Activated CD4-positive, alpha-beta T cell treated with anti-CD3 and anti-CD28 coated beads, Interleukin-10, Interleukin-2, amounts not matched to agents 100 ng/mL and 50 ng/mL, durations not matched to agents 16 hours and 8 hours (primary cell): ENCODE measurements at regions not wholly inside any gene's neighbourhood (a gene's known extent, or its start where the extent isn't known, plus 50 kb on each side); places are given as distances from the start of the nearest gene placed in this dataset.

ENCODE experiments used
- DNase-seq: peaks from one replicate; pipeline ENCODE4 v3.0.0-alpha.2; 2020

DNA sequence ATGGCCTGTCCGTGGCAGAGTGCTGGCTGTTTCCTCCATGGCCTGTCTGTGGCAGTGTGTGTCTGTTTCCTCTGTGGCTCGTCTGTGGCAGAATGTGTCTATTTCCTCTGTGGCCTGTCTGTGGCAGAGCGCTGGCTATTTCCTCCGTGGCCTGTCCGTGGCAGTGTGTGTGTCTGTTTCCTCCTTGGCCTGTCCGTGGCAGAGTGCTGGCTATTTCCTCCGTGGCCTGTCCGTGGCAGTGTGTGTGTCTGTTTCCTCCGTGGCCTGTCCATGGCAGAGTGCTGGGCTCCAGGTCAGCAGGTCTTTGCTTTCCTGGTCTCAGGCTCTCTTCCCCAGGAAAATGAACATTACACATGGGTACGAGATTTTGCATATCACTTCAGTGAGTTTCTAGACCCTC, 138.4 kb upstream of the IPO9 start:
- DNase-seq = no peak

DNA sequence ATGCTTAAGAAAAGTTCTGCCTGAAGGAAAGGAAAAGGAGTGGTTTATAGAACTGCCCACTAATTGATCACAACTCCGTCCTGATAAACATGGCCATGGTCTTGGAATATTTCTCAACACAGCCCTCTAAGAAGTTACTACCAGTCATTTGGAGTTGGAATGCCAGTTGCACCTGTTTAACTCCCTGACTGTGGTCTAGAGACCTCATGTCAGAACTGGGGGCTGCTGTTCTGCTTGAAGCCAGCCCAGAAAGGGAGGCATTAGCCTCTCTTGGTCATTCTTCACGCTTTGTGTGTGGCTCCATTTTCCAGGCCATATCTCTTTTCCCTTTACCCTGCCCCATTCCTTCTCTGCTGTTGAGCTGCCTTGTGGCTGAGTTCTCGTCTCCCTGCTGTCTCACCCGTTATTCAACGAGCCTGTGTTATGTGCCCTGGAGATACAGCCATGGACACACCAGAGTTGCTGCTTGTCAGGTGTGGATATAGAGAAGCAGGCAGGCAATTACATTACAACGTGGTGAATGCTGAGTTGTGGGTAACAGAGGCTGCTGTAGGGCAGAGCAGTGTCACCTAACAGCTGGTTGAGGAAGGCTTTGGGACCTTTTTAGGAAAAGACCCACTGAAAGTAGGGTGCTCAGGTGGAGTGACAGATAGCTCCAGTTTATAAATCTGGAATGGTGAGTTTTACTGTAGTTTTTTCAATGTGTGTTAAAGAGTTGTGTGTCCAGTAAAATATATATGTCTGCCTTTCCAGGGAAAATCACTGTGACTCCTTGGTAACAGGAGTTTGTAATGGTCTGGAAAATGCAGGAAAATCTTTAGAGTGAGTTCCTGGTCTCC, 137.0 kb upstream of the IPO9 start:
- DNase-seq = no peak

DNA sequence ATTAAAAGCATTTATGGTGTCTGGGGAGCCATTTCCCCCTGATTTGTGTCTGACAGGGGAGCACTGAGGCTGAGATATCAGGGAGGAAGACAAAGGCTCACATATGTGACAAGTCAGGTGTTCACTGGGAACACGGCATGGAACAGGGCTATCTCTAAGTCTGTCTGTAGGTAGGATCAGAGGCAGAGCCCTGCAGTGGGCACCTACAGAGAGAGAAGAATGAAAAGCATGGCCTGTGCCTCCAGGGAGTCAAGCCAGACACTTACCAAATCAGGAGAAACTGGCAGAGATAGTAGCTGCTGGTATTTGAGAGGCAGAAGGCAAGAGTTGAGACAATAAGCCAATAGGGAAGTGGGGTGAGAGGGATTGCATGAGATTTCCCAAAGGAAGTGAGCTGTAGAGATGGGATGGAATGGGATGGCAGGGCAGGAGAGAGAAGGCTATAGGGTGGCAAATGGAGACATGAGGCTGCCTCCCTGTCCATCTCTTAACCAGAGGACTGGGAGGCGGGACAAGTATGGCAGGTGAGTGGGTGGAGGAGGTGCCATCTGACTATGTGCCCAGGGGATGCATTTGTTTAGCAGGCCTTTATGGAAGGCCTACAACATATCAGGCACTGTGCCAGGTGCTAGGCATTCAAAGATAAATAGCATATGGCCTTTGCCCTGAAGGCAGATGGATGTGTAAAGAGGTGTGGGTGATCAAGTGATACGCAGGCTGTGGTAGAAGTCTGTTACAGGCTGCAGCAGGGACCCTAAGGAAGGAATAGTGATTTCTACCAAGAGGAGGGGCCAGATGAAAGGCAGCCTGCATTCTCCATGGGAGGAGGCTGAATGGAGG, 136.2 kb upstream of the IPO9 start:
- DNase-seq = no peak

DNA sequence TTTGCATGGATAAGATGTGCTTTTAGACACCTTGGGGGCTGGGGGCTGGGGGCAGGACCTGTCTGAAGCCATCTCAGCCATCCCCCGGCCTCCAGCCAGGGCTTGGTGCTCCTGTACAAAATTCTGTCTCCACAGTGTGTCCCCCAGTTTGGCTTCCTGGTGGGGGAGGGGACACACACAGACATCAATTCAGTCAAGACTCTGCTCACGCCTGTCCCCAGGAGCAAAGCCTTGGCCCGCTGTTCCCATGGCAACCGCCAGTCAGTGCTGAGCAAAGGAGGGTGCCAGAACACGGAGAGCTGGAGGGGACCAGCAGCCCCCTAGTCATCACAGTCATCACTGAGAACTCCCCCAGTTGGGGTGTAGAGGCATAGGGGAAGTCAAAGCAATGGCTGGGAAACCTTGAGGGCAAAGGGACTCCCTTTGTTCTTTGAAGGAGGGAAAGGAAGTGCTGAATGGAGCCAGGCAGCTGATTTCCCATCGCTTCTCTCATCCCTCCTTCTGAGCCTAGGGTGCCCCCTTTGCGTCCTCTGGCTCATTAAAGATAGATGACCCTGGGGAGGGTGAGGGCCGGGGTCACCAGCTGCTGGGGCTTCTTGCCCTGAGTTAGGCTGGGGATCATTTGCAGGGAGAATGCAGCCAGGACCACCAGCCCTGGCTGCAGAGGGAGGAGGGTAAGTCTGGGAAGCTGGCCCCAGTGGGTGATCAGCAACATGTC, 134.9 kb upstream of the IPO9 start:
- DNase-seq = no peak

DNA sequence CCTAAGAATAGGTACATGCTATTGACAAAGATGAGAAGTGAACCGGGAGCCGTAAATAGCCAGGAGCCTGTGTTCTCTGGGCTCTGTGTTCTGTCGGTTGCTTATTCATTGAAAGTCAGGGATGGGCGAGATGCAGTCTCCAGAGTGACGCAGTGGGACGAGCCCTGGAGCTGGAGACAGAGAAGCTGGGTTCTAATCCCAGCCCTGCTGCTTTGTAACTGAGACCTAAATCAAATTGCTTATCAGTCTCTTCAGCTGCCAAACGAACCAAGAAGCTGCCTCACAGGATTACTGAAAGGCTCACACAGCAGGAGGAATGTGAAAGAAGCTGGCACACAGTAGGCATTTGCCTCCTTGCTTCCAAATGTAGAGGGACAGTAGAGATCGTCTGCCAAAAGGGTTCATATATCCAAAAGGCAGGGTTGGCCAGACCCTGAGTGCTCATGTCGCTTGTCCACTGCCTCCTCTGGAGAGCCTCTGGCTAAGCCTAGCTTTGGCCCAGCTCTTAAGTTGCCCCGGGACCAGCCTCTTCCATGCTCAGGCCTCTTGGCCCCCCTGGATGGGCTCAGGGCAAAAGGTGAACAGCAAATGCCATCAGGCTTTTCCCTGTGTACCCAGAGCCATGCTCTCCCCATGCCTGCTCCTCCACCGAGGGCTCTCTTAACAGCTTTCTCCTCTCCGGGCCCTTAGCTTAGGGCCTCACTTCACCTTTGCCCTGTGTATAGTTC, 134.2 kb upstream of the IPO9 start:
- DNase-seq = no peak

DNA sequence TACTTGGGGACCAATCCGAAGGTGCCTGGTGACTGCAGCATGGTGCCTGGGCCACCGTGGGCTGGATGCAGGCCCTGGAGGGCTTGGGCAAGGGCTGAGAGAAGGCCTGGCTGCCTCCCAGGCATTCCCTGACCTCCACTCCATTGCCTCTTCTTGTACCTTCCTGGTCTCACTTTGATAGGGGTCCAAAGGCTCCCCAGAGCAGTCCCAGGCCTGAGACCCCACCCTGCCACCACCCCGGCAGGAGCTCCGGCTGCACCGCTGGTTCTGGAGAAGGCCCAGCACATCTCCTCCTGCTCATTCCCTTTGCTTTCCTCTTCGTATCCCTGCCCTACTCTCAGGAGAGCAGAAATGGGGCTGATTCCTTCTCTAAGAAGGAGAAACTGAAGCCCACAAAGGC, 133.3 kb upstream of the IPO9 start:
- no peak for DNase-seq

DNA sequence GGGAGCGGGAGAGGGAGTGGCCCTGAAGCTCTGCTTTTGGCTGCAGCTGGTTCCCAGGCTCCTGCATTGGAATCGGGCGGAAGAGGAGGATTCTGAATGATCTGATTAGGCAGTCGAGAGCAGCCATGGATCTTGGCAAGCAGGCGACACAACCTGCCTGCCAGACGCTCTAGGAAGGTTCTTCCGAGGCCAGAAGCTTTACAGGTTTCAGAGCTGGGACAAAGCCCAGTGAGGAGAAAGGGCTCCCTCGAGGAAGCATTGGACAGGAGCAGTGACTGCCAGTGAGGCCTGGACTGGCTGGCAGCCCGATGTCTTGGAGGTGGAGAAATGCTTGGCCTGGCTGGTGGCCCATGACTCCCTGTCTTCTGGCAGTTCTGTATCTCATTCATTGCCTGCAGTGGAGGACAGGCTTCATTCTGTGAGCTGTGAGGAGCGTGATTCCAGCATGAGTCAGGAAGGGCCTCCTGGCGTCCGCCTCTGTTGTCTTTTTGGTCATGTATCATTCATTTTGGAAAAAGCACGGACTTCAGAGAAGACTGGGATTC, 132.7 kb upstream of the IPO9 start:
- DNase-seq = no peak

DNA sequence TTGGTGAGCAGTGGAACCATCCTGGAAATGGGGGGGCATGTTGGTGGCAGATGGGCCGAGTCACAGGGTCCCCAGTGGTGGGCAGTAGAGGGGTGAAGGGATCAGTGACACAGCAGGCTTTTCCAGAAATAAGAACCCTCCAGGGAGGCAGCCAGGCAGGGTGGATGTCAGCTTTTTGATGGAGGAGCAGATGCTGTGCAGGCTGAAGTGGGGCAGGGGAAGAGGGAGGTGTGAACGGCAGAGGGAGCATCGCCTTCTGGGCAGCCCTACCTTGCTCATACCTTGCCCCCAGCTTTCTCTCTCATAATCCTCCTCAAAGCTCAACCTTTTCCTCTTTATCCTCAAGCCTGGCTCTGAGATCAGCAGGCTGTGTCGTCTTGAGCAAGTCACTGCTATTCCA, 131.8 kb upstream of the IPO9 start:
- DNase-seq = no peak

DNA sequence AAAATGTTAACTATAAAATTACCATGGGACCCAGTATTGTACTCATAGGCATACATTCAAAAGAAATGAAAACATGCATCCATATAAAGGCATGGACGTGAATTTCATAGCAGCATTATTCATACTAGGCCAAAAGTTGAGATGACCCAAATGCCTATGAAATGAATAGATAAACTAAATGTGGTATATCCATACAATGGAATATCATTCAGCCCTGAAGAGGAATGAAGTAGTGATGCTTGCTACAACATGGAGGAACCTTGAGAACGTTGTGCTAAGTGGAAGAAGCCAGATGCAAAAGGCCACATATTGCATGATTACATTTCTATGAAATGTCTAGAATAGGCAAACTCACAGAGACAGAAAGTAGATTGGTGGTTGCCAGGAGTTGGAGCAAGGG, 127.1 kb upstream of the IPO9 start:
- DNase-seq = no peak

DNA sequence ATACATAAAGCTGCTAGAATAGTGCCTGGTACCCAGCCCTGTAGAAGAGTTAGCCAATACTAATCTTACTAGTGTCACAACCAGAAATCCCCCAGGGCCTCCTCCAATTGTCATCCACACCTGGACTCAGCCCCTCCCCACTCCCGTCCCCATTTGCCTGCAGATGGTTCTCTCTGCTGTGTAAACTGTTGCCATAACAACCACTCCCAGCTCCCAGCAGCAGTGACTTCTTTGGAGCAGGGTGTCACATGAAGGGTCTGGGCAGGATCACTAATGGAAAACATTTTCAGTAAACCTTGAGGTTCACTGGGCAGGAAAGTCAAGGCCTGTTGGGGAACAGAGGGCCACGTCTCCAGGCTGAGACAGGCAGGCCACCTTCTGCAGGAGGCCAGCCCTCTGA, 126.0 kb upstream of the IPO9 start:
- no peak for DNase-seq

DNA sequence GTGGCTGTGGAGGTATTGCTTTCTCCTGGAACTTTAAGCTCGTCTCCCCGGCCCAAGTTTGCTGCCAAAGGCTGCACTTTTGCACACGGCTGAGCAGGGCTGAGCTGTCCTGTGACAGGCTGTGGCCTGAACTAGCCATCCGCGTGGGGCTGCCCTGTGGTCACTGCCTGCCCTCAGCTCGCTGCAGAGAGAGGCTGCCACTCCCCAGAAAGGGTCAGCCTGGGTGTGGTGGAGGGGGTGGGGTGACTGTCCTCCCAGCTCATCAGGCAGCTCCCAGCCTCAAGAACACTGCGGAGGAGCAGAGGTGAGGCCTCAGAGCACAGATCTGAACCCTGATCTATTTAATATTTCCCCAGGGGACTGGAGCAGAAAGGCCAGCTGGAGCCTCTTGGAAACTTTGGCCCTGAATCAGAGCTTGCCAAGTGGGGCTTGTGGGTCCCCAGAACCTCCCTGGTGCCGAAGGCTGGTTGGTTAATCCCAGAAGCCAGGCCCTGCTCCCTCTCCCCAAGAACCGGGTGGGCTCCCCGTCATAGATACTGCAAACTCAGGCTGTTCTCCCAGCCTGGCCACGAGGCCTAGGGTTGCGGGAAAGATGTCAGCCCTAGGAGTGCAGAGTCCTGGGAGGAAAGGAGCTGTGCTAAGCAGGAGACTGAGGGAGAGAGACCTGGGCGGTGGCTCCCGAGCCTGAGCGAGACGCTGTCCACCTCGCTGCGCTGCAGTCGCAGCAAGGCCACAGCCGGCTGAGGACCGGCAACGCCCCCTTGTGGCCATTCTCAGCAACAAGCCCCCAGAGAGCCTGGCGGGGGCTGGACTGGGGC, 125.1 kb upstream of the IPO9 start:
- DNase-seq = peak; percentile 70

DNA sequence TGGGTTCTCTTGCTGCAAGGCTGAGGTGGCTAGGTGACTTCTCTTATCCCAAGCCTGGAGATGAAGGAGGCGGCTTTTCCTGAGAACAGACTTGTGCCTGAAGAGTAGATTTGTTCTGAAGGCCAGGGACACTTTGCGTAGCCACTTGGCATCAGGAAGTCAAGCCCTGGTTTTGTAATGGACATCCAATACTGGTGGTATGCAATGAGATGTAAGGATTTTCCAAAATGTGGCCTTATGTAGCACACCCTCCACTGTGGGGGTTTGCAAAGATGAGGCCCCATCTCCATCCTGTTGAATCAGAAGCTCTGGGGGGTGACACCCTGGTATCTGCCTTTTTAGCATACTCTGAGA, 124.5 kb upstream of the IPO9 start:
- DNase-seq = no peak

DNA sequence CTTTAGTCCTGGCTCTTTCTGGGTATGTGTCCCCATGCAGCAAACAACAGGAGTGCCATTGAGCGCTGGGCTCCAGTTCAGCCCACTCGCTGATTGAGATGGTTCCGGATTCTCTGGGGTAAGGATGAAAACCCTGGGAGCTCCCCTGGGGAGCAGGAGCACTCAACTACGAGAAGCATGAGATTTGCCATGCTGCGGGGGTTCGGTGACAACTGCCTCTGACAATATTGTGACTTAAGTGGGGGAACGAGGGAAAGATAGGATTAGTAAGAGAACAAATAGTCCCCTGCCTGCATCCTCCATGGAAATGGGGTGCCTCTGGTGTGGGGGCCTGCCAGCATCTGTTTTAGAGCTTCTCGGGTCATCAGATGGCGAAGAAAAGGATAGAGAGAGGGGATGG, 123.6 kb upstream of the IPO9 start:
- no peak for DNase-seq

DNA sequence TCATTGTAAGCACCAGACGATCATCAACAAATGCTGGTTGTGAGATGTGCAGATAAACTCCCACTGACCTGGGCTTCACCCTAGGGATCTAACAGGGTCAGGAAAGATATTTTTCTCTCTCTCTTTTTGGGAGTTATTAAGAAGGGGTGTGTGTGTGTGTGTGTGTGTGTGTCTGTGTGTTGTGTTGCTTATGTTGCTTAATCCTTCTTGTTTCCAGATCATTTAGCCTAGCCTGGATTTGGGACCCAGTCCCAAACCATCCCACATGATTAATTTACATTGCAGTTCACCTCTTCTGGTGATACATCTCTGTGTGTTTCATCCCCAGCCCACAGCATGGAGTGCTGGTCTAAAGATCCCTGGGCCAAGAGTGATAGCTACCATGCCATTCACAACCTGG, 122.8 kb upstream of the IPO9 start:
- no peak for DNase-seq

DNA sequence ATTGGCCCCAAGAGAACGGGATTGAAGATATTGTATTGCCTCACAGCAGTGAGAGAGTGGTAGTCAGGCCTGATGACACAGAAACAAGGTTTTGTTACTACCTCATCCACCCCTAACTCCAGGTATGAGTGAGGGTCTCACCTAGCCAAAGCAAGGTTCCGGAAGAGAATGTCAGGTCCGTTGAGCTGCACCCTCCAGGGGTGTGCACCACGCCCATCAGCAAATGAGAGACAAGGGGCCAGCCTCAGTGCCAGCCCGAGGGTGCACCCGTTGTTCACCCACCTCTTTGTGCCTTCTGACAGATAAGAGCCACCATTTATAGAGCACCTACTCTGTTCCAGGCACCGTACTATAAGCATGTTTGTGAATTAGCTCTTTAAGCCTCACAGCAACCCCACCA, 121.9 kb upstream of the IPO9 start:
- no peak for DNase-seq

DNA sequence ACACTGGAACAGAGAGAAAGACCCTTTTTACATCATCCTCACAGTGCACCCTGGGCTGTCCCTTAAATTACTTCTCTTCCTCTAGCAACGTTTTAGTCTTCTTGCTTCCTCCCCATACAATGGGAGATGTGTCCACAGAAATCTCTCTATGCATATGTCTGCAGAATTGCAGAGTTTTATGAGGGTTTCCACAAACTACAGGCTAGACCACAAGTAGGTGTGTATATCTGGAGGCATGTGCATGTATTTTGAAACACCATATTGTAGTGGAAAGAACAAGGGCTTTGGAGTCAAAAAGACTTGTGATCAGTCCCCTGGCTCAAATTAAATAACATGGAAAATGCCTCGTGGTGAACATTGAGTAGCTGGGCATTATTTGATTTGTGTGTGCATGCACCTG, 121.3 kb upstream of the IPO9 start:
- no peak for DNase-seq

DNA sequence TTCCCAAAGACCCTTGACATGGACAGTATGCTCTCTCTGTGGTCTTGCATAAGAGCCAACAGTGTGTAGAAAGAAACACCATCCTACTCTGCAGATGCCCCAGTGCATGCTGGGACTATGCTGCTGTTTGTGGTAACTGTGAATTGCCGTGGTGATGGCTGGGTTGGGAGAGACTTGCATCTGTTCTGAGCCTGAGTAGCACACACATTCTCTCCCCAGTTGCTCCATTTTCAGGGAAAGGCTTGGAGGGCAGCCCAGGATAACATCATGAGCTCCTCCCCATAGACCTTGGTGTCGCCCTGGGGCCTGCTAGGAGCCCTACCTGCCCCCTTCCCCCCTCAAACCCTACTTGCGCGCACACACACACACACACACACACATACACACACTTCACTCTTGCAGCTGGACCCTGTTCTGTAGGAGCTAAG, 120.9 kb upstream of the IPO9 start:
- DNase-seq = no peak

DNA sequence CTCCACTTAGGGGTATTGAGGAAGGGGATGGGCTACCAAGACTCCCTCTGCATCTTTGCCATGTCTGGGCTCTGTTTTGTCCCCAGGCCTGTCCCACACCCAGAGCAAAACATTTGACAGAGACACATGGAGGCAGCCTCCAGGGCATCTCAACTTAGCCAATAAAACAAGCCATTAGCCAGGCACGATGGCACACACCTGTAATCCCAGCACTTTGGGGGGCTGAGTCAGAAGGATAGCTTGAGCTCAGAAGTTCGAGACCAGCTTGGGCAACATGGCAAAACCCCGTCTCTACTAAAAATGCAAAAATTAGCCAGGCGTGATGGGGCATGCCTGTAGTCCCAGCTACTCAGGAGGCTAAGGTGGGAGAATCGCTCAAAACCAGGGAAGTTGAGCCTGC, 120.3 kb upstream of the IPO9 start:
- no peak for DNase-seq

DNA sequence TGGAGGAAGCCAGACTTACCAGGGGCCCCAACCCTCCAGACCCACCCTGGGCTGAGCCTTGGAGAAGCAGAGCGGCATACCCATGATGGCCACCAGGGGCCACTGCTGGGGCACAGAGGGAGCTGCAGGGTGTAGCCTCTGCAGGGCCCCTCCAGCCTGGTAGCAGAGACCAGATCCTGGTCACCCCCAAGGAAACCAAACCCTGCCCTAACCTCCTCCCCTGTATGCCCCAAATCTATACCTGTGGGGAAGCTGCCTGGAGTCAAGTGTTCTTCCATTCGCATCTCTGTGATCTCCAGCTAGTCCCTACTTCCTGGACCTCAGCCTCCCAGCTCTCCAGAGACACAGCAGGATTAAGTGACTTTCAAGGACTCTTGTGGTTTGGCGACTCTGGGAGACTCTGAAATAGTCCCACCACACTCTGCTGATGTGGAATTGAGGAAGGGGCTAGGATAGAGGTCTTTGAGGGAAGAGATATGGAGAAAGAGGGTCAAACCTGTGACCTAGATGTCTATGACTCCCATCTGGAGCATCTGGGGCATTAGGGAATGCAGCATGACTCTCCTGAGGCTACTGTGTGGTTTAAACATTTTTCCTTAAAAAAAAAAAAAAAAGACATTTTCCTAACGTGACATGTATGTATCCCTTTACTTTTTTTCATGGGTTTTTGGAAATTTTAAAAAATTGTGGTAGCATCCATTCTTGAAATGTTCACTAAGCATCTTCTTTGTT, 119.2 kb upstream of the IPO9 start:
- peak; percentile 67 for DNase-seq

DNA sequence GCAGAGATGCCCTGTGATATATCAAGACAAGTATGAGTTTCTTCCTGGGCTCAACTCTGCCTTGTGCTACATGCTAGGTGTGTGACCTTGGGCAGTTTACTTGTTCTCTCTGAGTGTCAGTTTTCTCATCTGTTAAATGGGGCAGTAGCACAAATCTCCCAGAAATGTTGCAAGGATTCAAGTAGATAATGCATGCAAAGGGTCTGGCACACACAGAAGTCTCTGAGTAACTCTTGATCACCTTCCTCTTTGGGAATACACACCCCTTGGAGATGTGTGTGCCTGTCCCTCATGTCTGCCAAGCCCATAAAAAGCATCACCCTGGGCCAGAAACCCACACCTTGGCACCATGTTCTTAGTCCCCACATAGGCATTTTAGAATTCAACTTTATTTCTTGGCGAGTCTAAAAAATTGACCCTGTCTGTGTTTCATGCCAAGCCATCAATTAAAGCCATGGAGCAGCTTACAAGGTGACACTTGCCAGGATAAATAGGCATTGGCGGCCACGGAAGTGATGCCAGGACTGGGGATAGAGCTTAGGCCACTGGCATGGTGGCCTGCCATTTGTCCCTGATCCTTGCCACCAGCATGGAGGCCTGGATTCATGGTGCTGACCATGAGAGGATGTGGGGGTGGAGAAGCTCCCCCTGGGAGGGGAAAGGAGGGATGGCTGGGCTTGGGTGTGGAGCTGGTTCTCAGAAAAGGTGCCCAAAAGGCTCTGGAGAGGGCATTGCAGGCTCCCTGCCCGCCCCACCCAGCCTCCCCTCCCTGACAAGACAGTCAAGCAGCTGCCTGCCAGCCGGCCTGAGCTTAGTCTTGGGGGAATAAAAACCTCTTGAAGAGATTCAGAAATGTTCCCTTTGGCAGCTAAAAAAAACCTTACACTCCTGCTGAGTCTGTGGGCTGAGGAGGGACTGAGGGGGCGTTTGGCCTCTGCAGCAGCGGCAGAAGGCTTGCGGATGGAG, 118.0 kb upstream of the IPO9 start:
- no peak for DNase-seq
